OCI-LY1 (cell line): ENCODE measurements at regions not wholly inside any gene's neighbourhood (a gene's known extent, or its start where the extent isn't known, plus 50 kb on each side); places are given as distances from the start of the nearest gene placed in this dataset.

Experiments used
- CTCF ChIP-seq: fragments of 200-600 bp; sonication (generic), shearing (Covaris generic); IDR thresholded peaks from 2 replicates; pipeline ENCODE4 v1.5.1; 2017; ENCODE audit warnings: mild to moderate bottlenecking, antibody characterized with exemption, low read length, moderate library complexity, mixed read lengths
- EZH2 ChIP-seq: fragments of 200-600 bp; sonication (generic), shearing (Covaris generic); IDR thresholded peaks from 2 replicates; pipeline ENCODE4 v1.8.0; 2017; ENCODE audit warnings: borderline replicate concordance, mixed run types, mild to moderate bottlenecking, antibody characterized with exemption, low read length, moderate library complexity, mixed read lengths

DNA sequence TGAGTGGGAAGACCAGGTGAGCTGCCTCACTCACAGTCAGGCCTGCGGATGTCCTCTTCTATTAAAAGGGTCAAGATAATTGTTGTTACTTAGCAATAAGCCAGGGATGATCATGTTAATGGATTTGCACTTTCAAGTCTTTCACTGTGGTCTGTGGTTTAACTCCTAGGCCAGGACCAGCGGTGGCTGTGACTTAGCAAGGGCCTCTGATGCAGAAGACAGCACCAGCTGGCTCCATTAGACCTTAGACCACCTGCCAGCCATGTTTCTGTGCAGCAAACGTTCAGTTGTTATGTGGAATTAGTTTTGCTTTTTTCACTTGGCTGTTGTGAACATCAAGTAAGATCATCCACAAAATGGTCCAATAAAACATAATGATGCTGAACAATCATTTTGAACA lies 537.3 kb downstream of the TNS3 start:
- TF ChIP-seq CTCF = no peak
- TF ChIP-seq EZH2 = no peak
